IMR-90 (cell line): ENCODE measurements at regions not wholly inside any gene's neighbourhood (a gene's known extent, or its start where the extent isn't known, plus 50 kb on each side); places are given as distances from the start of the nearest gene placed in this dataset.

Experiments used
- ATAC-seq: fragments of 200-7000 bp; cut with Tn5 transposase; 2 replicates; pipeline ENCODE4 v1.9.1; 2020; ENCODE audit warnings: low read depth, mild to moderate bottlenecking, moderate library complexity
- BruUV-seq: library from RNA; stranded (reverse); fragments of 400-500 nt; replicated peaks from 2 replicates; lab custom pipeline; 2021; lab: Mats Ljungman, UMichigan
- CTCF ChIA-PET: fragments of 300-600 bp; formaldehyde crosslinking; extraction: SDS; loops from one replicate; lab custom pipeline; 2021; ENCODE audit warnings: antibody characterized with exemption; lab: Yijun Ruan, JAX
- POLR2A ChIA-PET: fragments of 300-600 bp; sonication (Branson Sonifier 250); formaldehyde crosslinking; loops from one replicate; lab custom pipeline; 2022; ENCODE audit warnings: antibody characterized with exemption; ENCODE audit not compliant: unreplicated experiment; lab: Charles Lee
- DNase-seq: peaks from one replicate; pipeline ENCODE4 v3.0.0; 2013
- H2AFZ ChIP-seq: replicated peaks from 2 replicates; pipeline ENCODE3; 2013; ENCODE audit warnings: low read length, mild to moderate bottlenecking; ENCODE audit not compliant: poor library complexity
- H2AK5ac ChIP-seq: 2 replicates; pipeline ENCODE4 v1.6.1; 2013; ENCODE audit warnings: low read depth, low read length, inconsistent platforms
- H2AK9ac ChIP-seq: replicated peaks from 2 replicates; pipeline ENCODE3; 2013; ENCODE audit warnings: mild to moderate bottlenecking, low read depth, low read length, moderate library complexity; ENCODE audit not compliant: poor library complexity
- H2BK120ac ChIP-seq: 2 replicates; pipeline ENCODE4 v1.6.1; 2013; ENCODE audit warnings: low read depth, low read length, inconsistent platforms
- H2BK15ac ChIP-seq: 3 replicates; pipeline ENCODE4 v1.6.1; 2013; ENCODE audit warnings: low read depth, low read length, inconsistent platforms
- H2BK20ac ChIP-seq: 2 replicates; pipeline ENCODE4 v1.6.1; 2013; ENCODE audit warnings: low read depth, mild to moderate bottlenecking, inconsistent platforms, low read length, moderate library complexity
- H2BK5ac ChIP-seq: 2 replicates; pipeline ENCODE4 v1.6.1; 2013; ENCODE audit warnings: mild to moderate bottlenecking, low read depth, low read length, inconsistent platforms; ENCODE audit not compliant: poor library complexity, severe bottlenecking
- H3K14ac ChIP-seq: replicated peaks from 2 replicates; pipeline ENCODE4 v1.6.1; 2013; ENCODE audit warnings: low read depth, low read length, inconsistent platforms
- H3K18ac ChIP-seq: 2 replicates; pipeline ENCODE4 v1.6.1; 2013; ENCODE audit warnings: low read depth, low read length, control low read depth
- H3K23ac ChIP-seq: 2 replicates; pipeline ENCODE4 v1.6.1; 2013; ENCODE audit warnings: low read depth, low read length, inconsistent platforms
- H3K27ac ChIP-seq: 2 replicates; pipeline ENCODE4 v1.5.1; 2013; ENCODE audit warnings: mild to moderate bottlenecking, control low read depth, low read length; ENCODE audit not compliant: insufficient read depth
- H3K27me3 ChIP-seq: 2 replicates; pipeline ENCODE4 v1.6.1; 2013; ENCODE audit warnings: low read length; ENCODE audit not compliant: control insufficient read depth, insufficient read depth
- H3K36me3 ChIP-seq: 2 replicates; pipeline ENCODE4 v1.6.1; 2013; ENCODE audit warnings: low read length, mixed read lengths; ENCODE audit not compliant: control insufficient read depth, insufficient read depth
- H3K4ac ChIP-seq: 2 replicates; pipeline ENCODE4 v1.6.1; 2013; ENCODE audit warnings: low read depth, low read length, inconsistent platforms
- H3K4me1 ChIP-seq: 2 replicates; pipeline ENCODE4 v1.6.1; 2013; ENCODE audit warnings: low read length, mixed read lengths; ENCODE audit not compliant: control insufficient read depth, insufficient read depth
- H3K4me2 ChIP-seq: 2 replicates; pipeline ENCODE4 v1.6.1; 2013; ENCODE audit warnings: low read depth, mild to moderate bottlenecking, control low read depth, low read length, moderate library complexity
- H3K4me3 ChIP-seq: 2 replicates; pipeline ENCODE4 v1.5.1; 2013; ENCODE audit warnings: low read depth, mild to moderate bottlenecking, control low read depth, low read length, moderate library complexity; ENCODE audit not compliant: insufficient read depth
- H3K56ac ChIP-seq: 2 replicates; pipeline ENCODE4 v1.6.1; 2013; ENCODE audit warnings: low read length, inconsistent platforms; ENCODE audit not compliant: insufficient read depth; ENCODE audit errors: extremely low read depth
- H3K79me1 ChIP-seq, 2 experiments: 2 replicates each; pipeline ENCODE4 v1.6.1; 2013; ENCODE audit warnings: low read length in 2 of 2, inconsistent platforms in 1 of 2, low read depth in 1 of 2
- H3K9ac ChIP-seq: 2 replicates; pipeline ENCODE4 v1.6.1; 2013; ENCODE audit warnings: low read depth, low read length, control low read depth
- H3K9me1 ChIP-seq: 2 replicates; pipeline ENCODE4 v1.6.1; 2013; ENCODE audit warnings: low read length, inconsistent platforms; ENCODE audit not compliant: insufficient read depth
- H3K9me3 ChIP-seq: 2 replicates; pipeline ENCODE4 v1.6.1; 2013; ENCODE audit warnings: low read length; ENCODE audit not compliant: control insufficient read depth, insufficient read depth
- H4K20me1 ChIP-seq: 2 replicates; pipeline ENCODE4 v1.6.1; 2013; ENCODE audit warnings: low read length, inconsistent platforms; ENCODE audit not compliant: insufficient read depth
- H4K5ac ChIP-seq: 2 replicates; pipeline ENCODE4 v1.6.1; 2013; ENCODE audit warnings: mild to moderate bottlenecking, low read depth, low read length, control low read depth
- H4K8ac ChIP-seq, 2 experiments: 2 replicates each; pipeline ENCODE4 v1.6.1; 2013; ENCODE audit warnings: low read depth in 2 of 2, low read length in 2 of 2, control low read depth in 1 of 2, inconsistent platforms in 1 of 2
- H4K91ac ChIP-seq: 2 replicates; pipeline ENCODE4 v1.6.1; 2013; ENCODE audit warnings: low read depth, low read length, inconsistent platforms; ENCODE audit not compliant: insufficient read depth
- BHLHE40 ChIP-seq: fragments of 150-350 bp; IDR thresholded peaks from 2 replicates; pipeline ENCODE4 v1.6.1; 2016; ENCODE audit warnings: mild to moderate bottlenecking, low read depth, low read length
- CEBPB ChIP-seq: IDR thresholded peaks from 2 replicates; pipeline ENCODE4 v1.6.1; 2012; ENCODE audit warnings: low read depth, low read length, improper control_type of control experiment
- CHD1 ChIP-seq: IDR thresholded peaks from 2 replicates; pipeline ENCODE4 v1.6.1; 2012; ENCODE audit warnings: low read depth, low read length, improper control_type of control experiment
- FOS ChIP-seq: fragments of 150-350 bp; IDR thresholded peaks from 2 replicates; pipeline ENCODE4 v1.6.1; 2016; ENCODE audit warnings: low read depth, low read length
- MAFK ChIP-seq: IDR thresholded peaks from 2 replicates; pipeline ENCODE4 v1.6.1; 2012; ENCODE audit warnings: low read depth, low read length, improper control_type of control experiment
- MAZ ChIP-seq: IDR thresholded peaks from 2 replicates; pipeline ENCODE4 v1.6.1; 2012; ENCODE audit warnings: low read depth, mild to moderate bottlenecking, low read length, improper control_type of control experiment, moderate library complexity, borderline replicate concordance
- MXI1 ChIP-seq: IDR thresholded peaks from 2 replicates; pipeline ENCODE4 v1.6.1; 2012; ENCODE audit warnings: low read depth, mild to moderate bottlenecking, low read length, moderate library complexity, borderline replicate concordance
- NFE2L2 ChIP-seq: fragments of 150-350 bp; IDR thresholded peaks from 2 replicates; pipeline ENCODE4 v1.6.1; 2016; ENCODE audit warnings: low read depth, mild to moderate bottlenecking, low read length
- POLR2A ChIP-seq: IDR thresholded peaks from 2 replicates; pipeline ENCODE4 v1.6.1; 2012; ENCODE audit warnings: mild to moderate bottlenecking, low read depth, low read length
- RAD21 ChIP-seq: IDR thresholded peaks from 2 replicates; pipeline ENCODE4 v1.6.1; 2012; ENCODE audit warnings: low read length, improper control_type of control experiment
- RCOR1 ChIP-seq: IDR thresholded peaks from 2 replicates; pipeline ENCODE4 v1.6.1; 2012; ENCODE audit warnings: mild to moderate bottlenecking, low read length, improper control_type of control experiment; ENCODE audit not compliant: insufficient replicate concordance
- RFX5 ChIP-seq: IDR thresholded peaks from 2 replicates; pipeline ENCODE4 v1.8.0; 2012; ENCODE audit warnings: low read depth, mild to moderate bottlenecking, low read length, moderate library complexity
- SMC3 ChIP-seq: fragments of 150-350 bp; IDR thresholded peaks from 2 replicates; pipeline ENCODE4 v1.6.1; 2016; ENCODE audit warnings: low read depth, mild to moderate bottlenecking, antibody characterized with exemption, low read length, moderate library complexity
- USF2 ChIP-seq: fragments of 150-350 bp; IDR thresholded peaks from 2 replicates; pipeline ENCODE4 v1.6.1; 2017; ENCODE audit warnings: mild to moderate bottlenecking, antibody characterized with exemption, low read length, low read depth
- dilution Hi-C: fragments of 300-500 bp; cut with HindIII; formaldehyde crosslinking; loops from one replicate; pipeline ENCODE4 v1.14.3; 2018; ENCODE audit warnings: low sequenced_read_pairs; ENCODE audit not compliant: unreplicated experiment
- in situ Hi-C: fragments of 300-500 bp; cut with MboI; formaldehyde crosslinking; loops from 3 replicates; pipeline ENCODE4 v1.14.3; 2019; ENCODE audit warnings: low sequenced_read_pairs, inconsistent platforms, mixed read lengths
- intact Hi-C: fragments of 100-400 bp; cut with micrococcal nuclease; formaldehyde crosslinking; loops from 2 replicates; pipeline ENCODE4 v1.10.0; 2022
- TF ChIP-seq, protein P1 (sequence below): fragments of 150-350 bp; IDR thresholded peaks from 2 replicates; pipeline ENCODE4 v1.6.1; 2016; ENCODE audit warnings: low read depth, mild to moderate bottlenecking, low read length, moderate library complexity, borderline replicate concordance
- TF ChIP-seq, protein P2 (sequence below): conservative IDR thresholded peaks from 2 replicates; pipeline ENCODE4 v1.5.1; 2012; ENCODE audit warnings: mild to moderate bottlenecking, low read depth, low read length, improper control_type of control experiment

DNA sequence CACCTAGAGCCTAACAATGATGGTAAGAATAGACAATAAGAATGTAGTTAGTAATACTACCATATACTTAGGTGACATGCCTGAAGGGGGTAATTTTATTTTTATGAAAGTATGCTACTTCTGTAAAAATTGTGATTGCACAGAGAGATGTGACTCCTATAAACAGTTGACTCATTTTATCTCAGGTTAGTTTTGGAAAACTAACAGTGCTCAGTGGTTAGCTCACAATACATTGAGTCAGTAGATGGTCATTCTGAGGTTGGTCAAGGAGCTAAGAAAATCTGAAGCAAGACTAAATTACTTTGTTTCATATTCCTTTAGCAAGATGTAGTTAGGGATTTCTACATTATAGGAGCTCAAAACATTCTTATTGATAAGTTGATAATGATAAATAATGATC lies 271.0 kb downstream of the EDEM1 start:
- no peak overlapping the region for H3K18ac ChIP-seq
- no peak overlapping the region for H2BK20ac ChIP-seq
- H3K4me3 ChIP-seq, result no peak overlapping the region
- dilution Hi-C loops (no loop called here), intact Hi-C loops (no loop called here), in situ Hi-C loops (no loop called here)
- no peak overlapping the region for H2AK5ac ChIP-seq
- no peak overlapping the region for H2BK5ac ChIP-seq
- no peak overlapping the region for H3K4me2 ChIP-seq
- H3K36me3 ChIP-seq, result no peaks in the 10 kb centered on the region
- no peak for TF ChIP-seq CEBPB
- TF ChIP-seq RCOR1, result no peak
- TF ChIP-seq RFX5, result no peak
- no peak for TF ChIP-seq USF2
- TF ChIP-seq FOS, result no peak
- TF ChIP-seq MAFK, result no peak
- TF ChIP-seq MXI1, result no peak
- TF ChIP-seq MAZ, result no peak
- TF ChIP-seq RAD21, result no peak
- TF ChIP-seq, protein P1, sequence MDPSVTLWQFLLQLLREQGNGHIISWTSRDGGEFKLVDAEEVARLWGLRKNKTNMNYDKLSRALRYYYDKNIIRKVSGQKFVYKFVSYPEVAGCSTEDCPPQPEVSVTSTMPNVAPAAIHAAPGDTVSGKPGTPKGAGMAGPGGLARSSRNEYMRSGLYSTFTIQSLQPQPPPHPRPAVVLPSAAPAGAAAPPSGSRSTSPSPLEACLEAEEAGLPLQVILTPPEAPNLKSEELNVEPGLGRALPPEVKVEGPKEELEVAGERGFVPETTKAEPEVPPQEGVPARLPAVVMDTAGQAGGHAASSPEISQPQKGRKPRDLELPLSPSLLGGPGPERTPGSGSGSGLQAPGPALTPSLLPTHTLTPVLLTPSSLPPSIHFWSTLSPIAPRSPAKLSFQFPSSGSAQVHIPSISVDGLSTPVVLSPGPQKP, result no peak
- TF ChIP-seq BHLHE40, result no peak
- no peak for TF ChIP-seq CHD1
- TF ChIP-seq POLR2A, result no peak
- TF ChIP-seq, protein P2, sequence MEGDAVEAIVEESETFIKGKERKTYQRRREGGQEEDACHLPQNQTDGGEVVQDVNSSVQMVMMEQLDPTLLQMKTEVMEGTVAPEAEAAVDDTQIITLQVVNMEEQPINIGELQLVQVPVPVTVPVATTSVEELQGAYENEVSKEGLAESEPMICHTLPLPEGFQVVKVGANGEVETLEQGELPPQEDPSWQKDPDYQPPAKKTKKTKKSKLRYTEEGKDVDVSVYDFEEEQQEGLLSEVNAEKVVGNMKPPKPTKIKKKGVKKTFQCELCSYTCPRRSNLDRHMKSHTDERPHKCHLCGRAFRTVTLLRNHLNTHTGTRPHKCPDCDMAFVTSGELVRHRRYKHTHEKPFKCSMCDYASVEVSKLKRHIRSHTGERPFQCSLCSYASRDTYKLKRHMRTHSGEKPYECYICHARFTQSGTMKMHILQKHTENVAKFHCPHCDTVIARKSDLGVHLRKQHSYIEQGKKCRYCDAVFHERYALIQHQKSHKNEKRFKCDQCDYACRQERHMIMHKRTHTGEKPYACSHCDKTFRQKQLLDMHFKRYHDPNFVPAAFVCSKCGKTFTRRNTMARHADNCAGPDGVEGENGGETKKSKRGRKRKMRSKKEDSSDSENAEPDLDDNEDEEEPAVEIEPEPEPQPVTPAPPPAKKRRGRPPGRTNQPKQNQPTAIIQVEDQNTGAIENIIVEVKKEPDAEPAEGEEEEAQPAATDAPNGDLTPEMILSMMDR, result no peak
- no peak for TF ChIP-seq SMC3
- no peak for TF ChIP-seq NFE2L2
- H4K5ac ChIP-seq, result no peak overlapping the region
- no peaks in the 10 kb centered on the region for H3K4me1 ChIP-seq
- no peak overlapping the region for H2AFZ ChIP-seq
- BruUV-seq, result no TSS peak
- no peak overlapping the region for H2AK9ac ChIP-seq
- no peaks in the 10 kb centered on the region for H4K20me1 ChIP-seq
- H3K9ac ChIP-seq, result no peak overlapping the region
- no peak overlapping the region for H3K56ac ChIP-seq
- H3K4ac ChIP-seq, result no peak overlapping the region
- H3K27me3 ChIP-seq, result no peaks in the 10 kb centered on the region
- no peak overlapping the region for H4K91ac ChIP-seq
- no peak overlapping the region for H3K23ac ChIP-seq
- H3K79me1 ChIP-seq, result no peaks in the 10 kb centered on the region
- H4K8ac ChIP-seq, result no peak overlapping the region
- no peaks in the 10 kb centered on the region for H3K9me1 ChIP-seq
- H3K14ac ChIP-seq, result no peak overlapping the region
- CTCF ChIA-PET, result no interaction called here
- no peak overlapping the region for H2BK120ac ChIP-seq
- no peak overlapping the region for H3K27ac ChIP-seq
- ATAC-seq (no peak), DNase-seq (no peak)
- no peak overlapping the region for H2BK15ac ChIP-seq
- POLR2A ChIA-PET, result no interaction called here
- no peaks in the 10 kb centered on the region; the same call in 1 of the 2 replicates for H3K9me3 ChIP-seq
